HG02678 (cell line): ENCODE measurements at regions not wholly inside any gene's neighbourhood (a gene's known extent, or its start where the extent isn't known, plus 50 kb on each side); places are given as distances from the start of the nearest gene placed in this dataset.
"Not testable (repeated sequence)": the region's sequence is repeated elsewhere in the genome, so short reads cannot be mapped to it uniquely, and the experiment has no call there.

Source experiments
- ATAC-seq: cut with Tn5 transposase; IDR thresholded peaks from one replicate; pipeline ENCODE4 v1.9.1; 2021; ENCODE audit warnings: mild to moderate bottlenecking, moderate library complexity; ENCODE audit not compliant: unreplicated experiment

GRCh38 chr3:127420829-127421228 lies 133.0 kb upstream of the PRR20G start:
- no peak for ATAC-seq

GRCh38 chr3:127419641-127420553 lies 132.1 kb upstream of the PRR20G start:
- no peak for ATAC-seq

- ATAC-seq: no peak
These were observed 131.3 kb upstream of the PRR20G start for GRCh38 chr3:127419182-127419581.

- ATAC-seq: no peak
These were observed 130.8 kb upstream of the PRR20G start for GRCh38 chr3:127418560-127419147.

GRCh38 chr3:127417709-127418559 lies 130.1 kb upstream of the PRR20G start:
- ATAC-seq: no peak

- ATAC-seq: no peak
These were observed 126.0 kb upstream of the PRR20G start for GRCh38 chr3:127413871-127414270.

GRCh38 chr3:127413318-127413673 lies 125.5 kb upstream of the PRR20G start:
- ATAC-seq: no peak

- ATAC-seq: no peak
These were observed 124.9 kb upstream of the PRR20G start for GRCh38 chr3:127412578-127413317.

- not testable (repeated sequence) for ATAC-seq
These were observed 124.0 kb upstream of the PRR20G start for GRCh38 chr3:127411875-127412274.

GRCh38 chr3:127411083-127411727 lies 123.4 kb upstream of the PRR20G start:
- no peak for ATAC-seq

GRCh38 chr3:127410678-127411077 lies 122.8 kb upstream of the PRR20G start:
- no peak for ATAC-seq

GRCh38 chr3:127410137-127410488 lies 122.3 kb upstream of the PRR20G start:
- no peak for ATAC-seq

- ATAC-seq: no peak
These were observed 121.7 kb upstream of the PRR20G start for GRCh38 chr3:127409421-127410136.

GRCh38 chr3:127408684-127409420 lies 121.0 kb upstream of the PRR20G start:
- ATAC-seq: no peak

GRCh38 chr3:127408022-127408683 lies 120.3 kb upstream of the PRR20G start:
- ATAC-seq: no peak

GRCh38 chr3:127407026-127407939 lies 119.4 kb upstream of the PRR20G start:
- no peak for ATAC-seq

- ATAC-seq: no peak
These were observed 118.6 kb upstream of the PRR20G start for GRCh38 chr3:127406309-127407025.
